VCaP (cell line): ENCODE measurements at regions not wholly inside any gene's neighbourhood (a gene's known extent, or its start where the extent isn't known, plus 50 kb on each side); places are given as distances from the start of the nearest gene placed in this dataset.

ENCODE experiments used
- H3K27ac ChIP-seq: fragments of 450-650 bp; 2 replicates; pipeline ENCODE4 v1.5.1; 2017
- TF ChIP-seq, protein P1 (sequence below): fragments of 450-650 bp; conservative IDR thresholded peaks from 2 replicates; pipeline ENCODE4 v1.5.1; 2017; ENCODE audit warnings: mild to moderate bottlenecking, moderate library complexity

GRCh38 chr10:123588386-123588914, 77.7 kb upstream of the GPR26 start:
- no peak overlapping the region for H3K27ac ChIP-seq

GRCh38 chr10:123595661-123596060, 70.5 kb upstream of the GPR26 start:
- H3K27ac ChIP-seq, result no peak overlapping the region

More at GRCh38 chr10:123588386-123588914, 77.7 kb upstream of the GPR26 start:
- TF ChIP-seq, protein P1, sequence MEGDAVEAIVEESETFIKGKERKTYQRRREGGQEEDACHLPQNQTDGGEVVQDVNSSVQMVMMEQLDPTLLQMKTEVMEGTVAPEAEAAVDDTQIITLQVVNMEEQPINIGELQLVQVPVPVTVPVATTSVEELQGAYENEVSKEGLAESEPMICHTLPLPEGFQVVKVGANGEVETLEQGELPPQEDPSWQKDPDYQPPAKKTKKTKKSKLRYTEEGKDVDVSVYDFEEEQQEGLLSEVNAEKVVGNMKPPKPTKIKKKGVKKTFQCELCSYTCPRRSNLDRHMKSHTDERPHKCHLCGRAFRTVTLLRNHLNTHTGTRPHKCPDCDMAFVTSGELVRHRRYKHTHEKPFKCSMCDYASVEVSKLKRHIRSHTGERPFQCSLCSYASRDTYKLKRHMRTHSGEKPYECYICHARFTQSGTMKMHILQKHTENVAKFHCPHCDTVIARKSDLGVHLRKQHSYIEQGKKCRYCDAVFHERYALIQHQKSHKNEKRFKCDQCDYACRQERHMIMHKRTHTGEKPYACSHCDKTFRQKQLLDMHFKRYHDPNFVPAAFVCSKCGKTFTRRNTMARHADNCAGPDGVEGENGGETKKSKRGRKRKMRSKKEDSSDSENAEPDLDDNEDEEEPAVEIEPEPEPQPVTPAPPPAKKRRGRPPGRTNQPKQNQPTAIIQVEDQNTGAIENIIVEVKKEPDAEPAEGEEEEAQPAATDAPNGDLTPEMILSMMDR, result no peak

GRCh38 chr10:123597676-123598075, 68.5 kb upstream of the GPR26 start:
- TF ChIP-seq, protein P1, result no peak
- no peak overlapping the region for H3K27ac ChIP-seq

More at GRCh38 chr10:123595661-123596060, 70.5 kb upstream of the GPR26 start:
- TF ChIP-seq, protein P1, result no peak

GRCh38 chr10:123599366-123599849, 66.7 kb upstream of the GPR26 start:
- no peak overlapping the region for H3K27ac ChIP-seq
- TF ChIP-seq, protein P1, result no peak

GRCh38 chr10:123600177-123600576, 66.0 kb upstream of the GPR26 start:
- H3K27ac ChIP-seq, result no peak overlapping the region
- TF ChIP-seq, protein P1, result no peak

GRCh38 chr10:123603130-123603529, 63.0 kb upstream of the GPR26 start:
- TF ChIP-seq, protein P1, result no peak
- no peak overlapping the region for H3K27ac ChIP-seq

- H3K27ac ChIP-seq, result no peak overlapping the region
- TF ChIP-seq, protein P1, result no peak
These were observed 61.6 kb upstream of the GPR26 start for GRCh38 chr10:123604506-123604905.
